OCI-LY3 (cell line): ENCODE measurements at regions not wholly inside any gene's neighbourhood (a gene's known extent, or its start where the extent isn't known, plus 50 kb on each side); places are given as distances from the start of the nearest gene placed in this dataset.

ENCODE experiments used
- H2AFZ ChIP-seq: fragments of 200-600, 300-600 bp; shearing (Covaris generic); 2 replicates; pipeline ENCODE4 v1.6.0; 2014; ENCODE audit warnings: antibody characterized with exemption, low read depth, low read length
- H3K27ac ChIP-seq: fragments of 200-600, 300-600 bp; sonication (generic); 2 replicates; pipeline ENCODE4 v1.5.1; 2014; ENCODE audit warnings: mild to moderate bottlenecking, low read length, moderate library complexity, mixed read lengths
- H3K27me3 ChIP-seq: fragments of 200-600, 300-600 bp; sonication (generic); 2 replicates; pipeline ENCODE4 v1.6.1; 2014; ENCODE audit warnings: low read depth, low read length, mixed read lengths
- H3K36me3 ChIP-seq: fragments of 200-600, 300-600 bp; sonication (generic); replicated peaks from 2 replicates; pipeline ENCODE3; 2014; ENCODE audit warnings: low read depth, low read length, mixed read lengths
- H3K4me1 ChIP-seq: fragments of 300-600, 200-600 bp; sonication (generic); 2 replicates; pipeline ENCODE4 v1.6.1; 2014; ENCODE audit warnings: low read length, mixed read lengths
- H3K4me2 ChIP-seq: fragments of 200-600, 300-600 bp; sonication (generic); 2 replicates; pipeline ENCODE4 v1.6.1; 2014; ENCODE audit warnings: low read length, mixed read lengths
- H3K4me3 ChIP-seq: fragments of 300-600, 200-600 bp; sonication (generic); 2 replicates; pipeline ENCODE4 v1.5.1; 2014; ENCODE audit warnings: antibody characterized with exemption, mild to moderate bottlenecking, low read length, moderate library complexity
- H3K79me2 ChIP-seq: fragments of 300-600, 200-600 bp; shearing (Covaris generic); 2 replicates; pipeline ENCODE4 v1.6.1; 2014; ENCODE audit warnings: mild to moderate bottlenecking, low read length, mixed read lengths
- H3K9ac ChIP-seq: fragments of 300-600, 200-600 bp; shearing (Covaris generic); 2 replicates; pipeline ENCODE4 v1.6.0; 2014; ENCODE audit warnings: mild to moderate bottlenecking, low read length, moderate library complexity
- H3K9me3 ChIP-seq: fragments of 200-600, 300-600 bp; shearing (Covaris generic); 2 replicates; pipeline ENCODE4 v1.6.1; 2014; ENCODE audit warnings: low read length, mixed read lengths; ENCODE audit not compliant: insufficient read depth
- H4K20me1 ChIP-seq: fragments of 200-600, 300-600 bp; sonication (generic); 2 replicates; pipeline ENCODE4 v1.6.1; 2016; ENCODE audit warnings: low read length, mixed read lengths; ENCODE audit not compliant: insufficient read depth
- CTCF ChIP-seq: fragments of 200-600, 300-600 bp; sonication (generic); IDR thresholded peaks from 2 replicates; pipeline ENCODE4 v1.5.1; 2014; ENCODE audit warnings: antibody characterized with exemption, low read length, low read depth
- EZH2phosphoT487 ChIP-seq: fragments of 200-600 bp; shearing (Covaris generic); IDR thresholded peaks from 2 replicates; pipeline ENCODE4 v1.6.1; 2018; ENCODE audit warnings: antibody characterized with exemption, mixed run types, low read depth

- Histone ChIP-seq H3K4me1 (peaks cover 28% of the 10 kb centered on the region), H3K79me2 (no peaks in the 10 kb centered on the region), H3K27me3 (peaks cover 69% of the 10 kb centered on the region), H3K27ac (no peak overlapping the region), H2AFZ (no peak overlapping the region), H3K36me3 (no peaks in the 10 kb centered on the region), H3K9ac (no peak overlapping the region), H3K9me3 (no peaks in the 10 kb centered on the region), H4K20me1 (peaks cover 3% of the 10 kb centered on the region; the same call in 1 of the 2 replicates), H3K4me3 (peak overlapping the region; percentile 22; the same call in 1 of the 2 replicates), H3K4me2 (peak overlapping the region; percentile 47)
- TF ChIP-seq EZH2phosphoT487 (no peak), CTCF (peak; percentile 82)
Measured at GRCh38 chr13:97849305-97849704, 104.2 kb upstream of the IPO5 start.

- no peak overlapping the region for H3K4me3 ChIP-seq
- peaks cover 43% of the 10 kb centered on the region for H3K4me1 ChIP-seq
- no peak overlapping the region for H3K4me2 ChIP-seq
- H3K27ac ChIP-seq = no peak overlapping the region
- peaks cover 3% of the 10 kb centered on the region; the same call in 1 of the 2 replicates for H4K20me1 ChIP-seq
- no peak overlapping the region for H3K9ac ChIP-seq
- H3K36me3 ChIP-seq = no peaks in the 10 kb centered on the region
- no peaks in the 10 kb centered on the region for H3K79me2 ChIP-seq
- H3K27me3 ChIP-seq = peaks cover 65% of the 10 kb centered on the region
- no peaks in the 10 kb centered on the region for H3K9me3 ChIP-seq
- no peak overlapping the region for H2AFZ ChIP-seq
- no peak for TF ChIP-seq CTCF
- TF ChIP-seq EZH2phosphoT487 = no peak
Measured at GRCh38 chr13:97851269-97851668, 102.2 kb upstream of the IPO5 start.

- Histone ChIP-seq H3K27ac (no peak overlapping the region), H3K36me3 (no peaks in the 10 kb centered on the region), H4K20me1 (peaks cover 3% of the 10 kb centered on the region; the same call in 1 of the 2 replicates), H3K4me1 (peaks cover 52% of the 10 kb centered on the region), H2AFZ (no peak overlapping the region), H3K79me2 (no peaks in the 10 kb centered on the region), H3K4me3 (no peak overlapping the region), H3K9me3 (no peaks in the 10 kb centered on the region), H3K9ac (no peak overlapping the region), H3K27me3 (peaks cover 62% of the 10 kb centered on the region), H3K4me2 (no peak overlapping the region)
- TF ChIP-seq EZH2phosphoT487 (no peak), CTCF (no peak)
Measured at GRCh38 chr13:97852181-97852874, 101.1 kb upstream of the IPO5 start.

GRCh38 chr13:97853550-97853949 is 99.9 kb upstream of the IPO5 start:
- TF ChIP-seq EZH2phosphoT487 (no peak), CTCF (no peak)
- no peaks in the 10 kb centered on the region for H3K9me3 ChIP-seq
- no peak overlapping the region for H3K9ac ChIP-seq
- H3K27me3 ChIP-seq = peaks cover 62% of the 10 kb centered on the region
- peaks cover 50% of the 10 kb centered on the region for H3K4me1 ChIP-seq
- H3K4me2 ChIP-seq = no peak overlapping the region
- H4K20me1 ChIP-seq = peaks cover 1% of the 10 kb centered on the region; the same call in 1 of the 2 replicates
- H2AFZ ChIP-seq = no peak overlapping the region
- no peak overlapping the region for H3K4me3 ChIP-seq
- no peaks in the 10 kb centered on the region for H3K36me3 ChIP-seq
- no peak overlapping the region for H3K27ac ChIP-seq
- no peaks in the 10 kb centered on the region for H3K79me2 ChIP-seq
